Muscle of leg (tissue), 3 donors: ENCODE measurements at regions not wholly inside any gene's neighbourhood (a gene's known extent, or its start where the extent isn't known, plus 50 kb on each side); places are given as distances from the start of the nearest gene placed in this dataset.

Source experiments
- DNase-seq: peaks from one replicate; pipeline ENCODE4 v3.0.0; 2013
- H3K27ac ChIP-seq: one replicate; pipeline ENCODE4 v1.5.1; 2013; ENCODE audit warnings: mild to moderate bottlenecking, low read length, control low read depth
- H3K27me3 ChIP-seq: one replicate; pipeline ENCODE4 v1.6.1; 2013; ENCODE audit warnings: low read length; ENCODE audit not compliant: control insufficient read depth, insufficient read depth
- H3K36me3 ChIP-seq: one replicate; pipeline ENCODE4 v1.6.1; 2013; ENCODE audit warnings: low read length; ENCODE audit not compliant: control insufficient read depth, insufficient read depth
- H3K4me1 ChIP-seq: one replicate; pipeline ENCODE4 v1.6.1; 2013; ENCODE audit warnings: low read length; ENCODE audit not compliant: control insufficient read depth, insufficient read depth
- H3K4me3 ChIP-seq: one replicate; pipeline ENCODE4 v1.5.1; 2013; ENCODE audit warnings: low read length, control low read depth
- H3K9me3 ChIP-seq: replicated peaks from 2 replicates; pipeline ENCODE4 v1.6.1; 2013; ENCODE audit warnings: low read depth, low read length; ENCODE audit not compliant: control insufficient read depth
- WGBS: methylation state at CpG from one replicate; pipeline ENCODE4 v1.1.5; 2013; ENCODE audit warnings: missing lambda C conversion rate; ENCODE audit not compliant: insufficient coverage; 5-methylcytosine and 5-hydroxymethylcytosine counted together

GRCh38 chr13:32938314-32938713 is 77.9 kb upstream of the KL start:
- no peak for DNase-seq
- Histone ChIP-seq H3K27me3 (no peaks in the 10 kb centered on the region), H3K36me3 (no peaks in the 10 kb centered on the region), H3K9me3 (peaks cover 6% of the 10 kb centered on the region), H3K4me3 (no peak overlapping the region), H3K4me1 (peaks cover 17% of the 10 kb centered on the region), H3K27ac (no peak overlapping the region)
- WGBS = 65% methylated on average over 2 of the region's 2 CpGs

GRCh38 chr13:32938907-32939306 is 77.3 kb upstream of the KL start:
- Histone ChIP-seq H3K4me3 (no peak overlapping the region), H3K36me3 (no peaks in the 10 kb centered on the region), H3K9me3 (peaks cover 6% of the 10 kb centered on the region), H3K27me3 (no peaks in the 10 kb centered on the region), H3K27ac (no peak overlapping the region), H3K4me1 (peaks cover 17% of the 10 kb centered on the region)
- WGBS = no CpG with 5 or more reads among the region's 2 CpGs
- no peak for DNase-seq

- peaks cover 6% of the 10 kb centered on the region for H3K9me3 ChIP-seq
- no peak overlapping the region for H3K4me3 ChIP-seq
- WGBS = 0% methylated on average over 4 of the region's 4 CpGs
- peaks cover 17% of the 10 kb centered on the region for H3K4me1 ChIP-seq
- peak; percentile 80 for DNase-seq
- H3K36me3 ChIP-seq = no peaks in the 10 kb centered on the region
- H3K27me3 ChIP-seq = no peaks in the 10 kb centered on the region
- no peak overlapping the region for H3K27ac ChIP-seq
Measured at GRCh38 chr13:32940601-32941000, 75.6 kb upstream of the KL start.

GRCh38 chr13:32941368-32941767 is 74.9 kb upstream of the KL start:
- DNase-seq = no peak
- Histone ChIP-seq H3K4me3 (no peak overlapping the region), H3K36me3 (no peaks in the 10 kb centered on the region), H3K4me1 (peaks cover 17% of the 10 kb centered on the region), H3K27me3 (no peaks in the 10 kb centered on the region), H3K27ac (no peak overlapping the region), H3K9me3 (peaks cover 6% of the 10 kb centered on the region)
- no CpG with 5 or more reads among the region's 3 CpGs for WGBS

GRCh38 chr13:32946558-32946957 is 69.7 kb upstream of the KL start:
- no peak overlapping the region for H3K27ac ChIP-seq
- H3K4me3 ChIP-seq = no peak overlapping the region
- no peaks in the 10 kb centered on the region for H3K9me3 ChIP-seq
- no peak for DNase-seq
- no peaks in the 10 kb centered on the region for H3K36me3 ChIP-seq
- H3K27me3 ChIP-seq = peaks cover 2% of the 10 kb centered on the region
- no peaks in the 10 kb centered on the region for H3K4me1 ChIP-seq
- 97% methylated on average over 3 of the region's 5 CpGs for WGBS

GRCh38 chr13:32947411-32948276 is 68.6 kb upstream of the KL start:
- H3K36me3 ChIP-seq = no peaks in the 10 kb centered on the region
- no peak overlapping the region for H3K4me3 ChIP-seq
- H3K27ac ChIP-seq = no peak overlapping the region
- H3K9me3 ChIP-seq = no peaks in the 10 kb centered on the region
- no peaks in the 10 kb centered on the region for H3K4me1 ChIP-seq
- no CpG with 5 or more reads among the region's 8 CpGs for WGBS
- peaks cover 2% of the 10 kb centered on the region for H3K27me3 ChIP-seq
- DNase-seq = peak; percentile 58

- WGBS = no CpG with 5 or more reads among the region's 2 CpGs
- Histone ChIP-seq H3K27me3 (peaks cover 2% of the 10 kb centered on the region), H3K9me3 (no peaks in the 10 kb centered on the region), H3K4me3 (no peak overlapping the region), H3K36me3 (no peaks in the 10 kb centered on the region), H3K4me1 (no peaks in the 10 kb centered on the region), H3K27ac (no peak overlapping the region)
- no peak for DNase-seq
Measured at GRCh38 chr13:32949820-32950219, 66.4 kb upstream of the KL start.

- no peak for DNase-seq
- H3K4me3 ChIP-seq = no peak overlapping the region
- H3K4me1 ChIP-seq = no peaks in the 10 kb centered on the region
- peaks cover 2% of the 10 kb centered on the region for H3K27me3 ChIP-seq
- H3K27ac ChIP-seq = no peak overlapping the region
- H3K36me3 ChIP-seq = no peaks in the 10 kb centered on the region
- H3K9me3 ChIP-seq = no peaks in the 10 kb centered on the region
- WGBS = no CpG with 5 or more reads among the region's 1 CpG
Measured at GRCh38 chr13:32951580-32951979, 64.6 kb upstream of the KL start.

GRCh38 chr13:32955881-32956594 is 60.2 kb upstream of the KL start:
- 73% methylated on average over 3 of the region's 5 CpGs for WGBS
- no peaks in the 10 kb centered on the region for H3K36me3 ChIP-seq

GRCh38 chr13:32956595-32956933 is 59.7 kb upstream of the KL start:
- H3K36me3 ChIP-seq = no peaks in the 10 kb centered on the region
- H3K27me3 ChIP-seq = no peaks in the 10 kb centered on the region
- DNase-seq = no peak
- WGBS = 100% methylated on average over 1 of the region's 1 CpG
- H3K27ac ChIP-seq = no peak overlapping the region
- peaks cover 15% of the 10 kb centered on the region for H3K4me1 ChIP-seq
- H3K9me3 ChIP-seq = no peaks in the 10 kb centered on the region
- H3K4me3 ChIP-seq = no peak overlapping the region

More at GRCh38 chr13:32955881-32956594, 60.2 kb upstream of the KL start:
- peaks cover 15% of the 10 kb centered on the region for H3K4me1 ChIP-seq
- no peak for DNase-seq
- H3K9me3 ChIP-seq = no peaks in the 10 kb centered on the region
- H3K4me3 ChIP-seq = no peak overlapping the region
- no peak overlapping the region for H3K27ac ChIP-seq
- no peaks in the 10 kb centered on the region for H3K27me3 ChIP-seq
